Glutamatergic neuron (in vitro differentiated cells): ENCODE measurements at regions not wholly inside any gene's neighbourhood (a gene's known extent, or its start where the extent isn't known, plus 50 kb on each side); places are given as distances from the start of the nearest gene placed in this dataset.

ENCODE experiments used
- DNase-seq: peaks from one replicate; pipeline ENCODE4 v3.0.0; 2022
- H3K27ac Mint-ChIP-seq: one replicate; pipeline ENCODE4 v1.8.0; 2020; ENCODE audit warnings: mild to moderate bottlenecking, mixed read lengths, inconsistent platforms; ENCODE audit not compliant: unreplicated experiment
- H3K27me3 Mint-ChIP-seq: one replicate; pipeline ENCODE4 v1.8.0; 2020; ENCODE audit warnings: mild to moderate bottlenecking, moderate library complexity, mixed read lengths, inconsistent platforms; ENCODE audit not compliant: unreplicated experiment
- H3K36me3 Mint-ChIP-seq: one replicate; pipeline ENCODE4 v1.8.0; 2020; ENCODE audit warnings: mild to moderate bottlenecking, mixed read lengths, inconsistent platforms; ENCODE audit not compliant: unreplicated experiment
- H3K4me1 Mint-ChIP-seq: one replicate; pipeline ENCODE4 v1.8.0; 2020; ENCODE audit warnings: mild to moderate bottlenecking, low read depth, mixed read lengths, inconsistent platforms; ENCODE audit not compliant: unreplicated experiment
- H3K4me3 Mint-ChIP-seq: one replicate; pipeline ENCODE4 v1.8.0; 2020; ENCODE audit warnings: mild to moderate bottlenecking, mixed read lengths, inconsistent platforms; ENCODE audit not compliant: unreplicated experiment
- H3K9me3 Mint-ChIP-seq: one replicate; pipeline ENCODE4 v1.8.0; 2020; ENCODE audit warnings: mild to moderate bottlenecking, moderate library complexity, mixed read lengths, inconsistent platforms; ENCODE audit not compliant: unreplicated experiment
- CTCF ChIP-seq: fragments of 200-600 bp; sonication (generic); IDR thresholded peaks from one replicate; pipeline ENCODE4 v1.5.0; 2021; ENCODE audit not compliant: partially characterized antibody, unreplicated experiment

GRCh38 chr20:63128367-63128766, 87.6 kb downstream of the YTHDF1 start:
- no peak for TF ChIP-seq CTCF
- Mint-ChIP-seq H3K9me3 (no peaks in the 10 kb centered on the region), H3K36me3 (peaks cover 8% of the 10 kb centered on the region), H3K27ac (no peak overlapping the region), H3K27me3 (peaks cover 7% of the 10 kb centered on the region), H3K4me3 (no peak overlapping the region), H3K4me1 (peaks cover 2% of the 10 kb centered on the region)
- peak; percentile 7 for DNase-seq

- no peak overlapping the region for H3K4me3 Mint-ChIP-seq
- peaks cover 7% of the 10 kb centered on the region for H3K27me3 Mint-ChIP-seq
- no peak overlapping the region for H3K27ac Mint-ChIP-seq
- no peaks in the 10 kb centered on the region for H3K9me3 Mint-ChIP-seq
- DNase-seq, result no peak
- TF ChIP-seq CTCF, result no peak
- H3K36me3 Mint-ChIP-seq, result peaks cover 8% of the 10 kb centered on the region
- H3K4me1 Mint-ChIP-seq, result peaks cover 2% of the 10 kb centered on the region
Measured at GRCh38 chr20:63127700-63128364, 88.1 kb downstream of the YTHDF1 start.

DNA sequence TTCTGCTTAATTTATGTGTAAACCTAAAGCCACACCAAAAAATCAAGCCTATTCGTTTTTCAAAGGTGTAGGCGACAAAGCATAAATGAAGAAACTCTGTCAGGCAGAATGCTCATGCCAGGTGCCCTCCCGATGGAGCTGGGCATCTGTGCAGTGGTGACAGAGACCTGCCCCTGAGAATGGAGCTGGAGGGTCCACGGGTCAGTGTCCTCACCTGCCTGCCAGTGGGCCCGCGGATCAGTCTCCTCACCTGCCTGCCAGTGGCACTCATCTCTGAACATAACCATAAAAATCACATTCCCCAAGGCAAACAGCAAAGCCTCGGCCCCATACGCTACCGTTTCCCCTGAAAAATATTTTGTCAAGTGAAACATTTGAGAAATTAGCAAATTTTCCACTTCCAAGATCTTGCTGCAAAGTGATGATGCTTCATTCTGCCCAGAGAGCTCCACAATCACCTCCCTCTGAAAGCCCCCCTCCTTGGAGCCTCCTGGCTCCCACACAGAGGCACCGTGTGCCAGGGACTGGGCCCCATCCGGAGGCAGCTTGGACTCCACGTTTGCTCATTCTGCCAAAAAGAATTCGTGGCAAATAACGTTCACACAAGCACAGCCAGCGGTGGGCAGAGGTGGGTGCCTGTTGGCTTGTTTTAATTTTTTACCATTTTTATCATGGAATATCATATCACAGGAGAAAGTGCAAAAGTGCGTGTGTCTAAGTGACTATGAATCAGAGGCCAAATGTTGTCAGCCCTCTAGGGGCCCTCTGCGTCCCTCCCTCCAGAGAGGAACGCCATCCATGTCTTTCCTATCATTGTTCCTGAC, 88.8 kb downstream of the YTHDF1 start:
- Mint-ChIP-seq H3K27ac (no peak overlapping the region), H3K4me3 (no peak overlapping the region), H3K4me1 (peaks cover 2% of the 10 kb centered on the region), H3K27me3 (peaks cover 7% of the 10 kb centered on the region), H3K9me3 (no peaks in the 10 kb centered on the region), H3K36me3 (peaks cover 8% of the 10 kb centered on the region)
- no peak for TF ChIP-seq CTCF
- DNase-seq, result peak; percentile 9

DNA sequence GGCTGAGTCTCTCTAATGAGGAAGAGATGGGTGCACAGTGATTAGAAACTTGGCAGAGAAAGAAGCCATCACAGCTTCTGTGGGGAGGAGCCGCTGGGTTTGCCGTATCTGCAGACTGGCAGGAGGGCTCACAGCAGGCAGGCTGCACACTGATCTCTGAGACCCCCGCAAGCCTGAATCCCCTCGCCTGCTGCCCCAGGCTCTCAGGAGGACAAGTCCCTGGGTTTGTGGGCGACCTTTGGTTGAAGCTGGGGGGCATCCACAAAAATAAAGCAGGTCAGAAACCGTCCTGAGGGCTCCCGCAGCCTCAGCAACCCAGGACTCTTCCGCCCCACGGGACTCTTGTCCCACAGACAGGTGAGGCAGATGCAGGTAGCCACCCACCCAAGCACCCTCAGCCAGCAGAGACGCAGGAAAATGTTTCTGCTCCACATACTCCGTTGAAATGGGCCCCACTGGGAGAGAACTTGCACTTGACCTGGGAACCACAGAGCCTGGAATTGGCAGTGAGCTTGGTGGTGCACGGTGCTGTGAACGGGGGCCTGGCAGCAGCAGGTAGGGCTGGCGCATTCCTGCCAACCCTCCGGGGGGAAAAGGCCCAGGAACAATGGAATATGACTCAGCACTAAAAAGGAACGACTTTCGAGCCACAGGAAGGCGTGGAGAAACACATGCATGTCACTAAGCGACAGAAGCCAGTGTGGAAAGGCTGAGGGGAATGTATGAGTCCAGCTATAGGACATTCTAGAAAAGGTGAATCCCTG, 89.9 kb downstream of the YTHDF1 start:
- Mint-ChIP-seq H3K27me3 (peaks cover 4% of the 10 kb centered on the region), H3K36me3 (peaks cover 4% of the 10 kb centered on the region), H3K4me3 (no peak overlapping the region), H3K4me1 (peaks cover 2% of the 10 kb centered on the region), H3K9me3 (no peaks in the 10 kb centered on the region), H3K27ac (no peak overlapping the region)
- no peak for TF ChIP-seq CTCF
- DNase-seq, result peak; percentile 11

DNA sequence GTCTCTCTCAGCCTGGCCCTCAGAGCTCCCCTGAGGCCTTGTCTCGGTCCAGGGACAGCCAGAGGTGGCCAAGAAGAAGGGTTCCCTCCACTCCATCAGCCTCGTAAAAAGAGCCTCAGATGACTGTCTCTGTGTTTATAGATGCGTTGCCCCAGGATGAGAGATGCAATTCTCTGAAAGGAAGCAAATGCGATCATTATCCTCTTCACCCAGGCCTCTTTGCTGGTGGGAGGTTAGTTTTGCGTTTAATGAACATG, 90.4 kb downstream of the YTHDF1 start:
- Mint-ChIP-seq H3K4me1 (peaks cover 2% of the 10 kb centered on the region), H3K9me3 (no peaks in the 10 kb centered on the region), H3K36me3 (peaks cover 4% of the 10 kb centered on the region), H3K27me3 (peaks cover 4% of the 10 kb centered on the region), H3K27ac (no peak overlapping the region), H3K4me3 (no peak overlapping the region)
- TF ChIP-seq CTCF, result no peak
- no peak for DNase-seq
